Urinary bladder (tissue), 3 donors: ENCODE measurements at regions not wholly inside any gene's neighbourhood (a gene's known extent, or its start where the extent isn't known, plus 50 kb on each side); places are given as distances from the start of the nearest gene placed in this dataset.
"Not testable (repeated sequence)": the region's sequence is repeated elsewhere in the genome, so short reads cannot be mapped to it uniquely, and the experiment has no call there.

ENCODE experiments used
- DNase-seq: peaks from one replicate; pipeline ENCODE4 v3.0.0-alpha.2; 2015; ENCODE audit errors: extremely low spot score
- H3K27ac ChIP-seq: one replicate; pipeline ENCODE4 v1.5.1; 2013; ENCODE audit warnings: low read depth, mild to moderate bottlenecking, moderate library complexity
- H3K36me3 ChIP-seq: one replicate; pipeline ENCODE4 v1.6.1; 2013; ENCODE audit warnings: mild to moderate bottlenecking, moderate library complexity; ENCODE audit not compliant: insufficient read depth
- H3K4me1 ChIP-seq: one replicate; pipeline ENCODE4 v1.6.1; 2013; ENCODE audit warnings: mild to moderate bottlenecking, moderate library complexity; ENCODE audit not compliant: insufficient read depth
- H3K4me3 ChIP-seq: one replicate; pipeline ENCODE4 v1.5.1; 2013; ENCODE audit warnings: low read depth, low read length
- WGBS: extraction: QIAGEN DNeasy Blood & Tissue Kit; methylation state at CpG from one replicate; pipeline ENCODE4 v1.1.7; 2013; 5-methylcytosine and 5-hydroxymethylcytosine counted together
- donor health status: healthy with polysubstance abuse.
- donor health status: healthy.

DNA sequence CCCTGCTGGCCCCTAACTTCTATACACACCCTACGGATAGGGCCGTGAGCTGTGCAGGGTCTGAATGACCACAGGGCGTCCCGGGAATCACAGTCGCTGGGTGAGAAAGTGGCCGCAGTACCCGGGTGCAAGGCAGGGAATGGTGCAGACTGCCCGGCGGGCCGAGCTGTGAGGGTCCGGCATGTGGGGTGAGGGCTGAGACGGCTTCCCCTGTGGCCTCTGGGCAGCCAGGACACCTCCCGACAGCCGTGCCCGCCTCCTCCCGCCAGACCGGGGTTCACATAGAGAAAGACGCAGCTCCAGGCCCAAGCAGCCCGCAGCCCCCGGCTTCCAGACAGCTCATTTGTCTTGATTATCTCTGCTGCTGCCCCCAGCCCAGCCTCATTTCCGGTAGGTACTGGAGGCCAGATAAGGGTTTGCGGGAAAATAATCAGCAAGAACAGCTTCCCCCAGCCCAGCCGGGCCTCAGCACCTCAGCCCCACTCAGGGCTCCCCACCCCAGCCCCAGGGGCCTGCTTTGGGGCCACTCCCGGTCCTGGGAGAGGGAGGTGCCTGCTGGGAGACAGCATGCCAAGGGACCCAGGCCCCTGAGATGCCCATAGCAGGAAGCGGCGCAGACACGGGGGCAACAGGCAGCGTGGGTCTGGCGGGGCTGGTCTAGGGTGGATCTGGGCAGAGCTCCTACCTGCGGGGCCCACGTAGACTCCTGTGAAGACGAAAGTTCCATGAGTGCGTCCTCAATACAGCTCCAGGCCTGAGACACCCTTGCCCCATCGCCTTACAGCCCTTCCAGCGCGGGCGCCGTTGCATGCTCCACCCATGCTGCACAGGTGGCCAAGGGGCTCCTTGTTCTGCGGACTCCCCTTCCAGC is 123.1 kb downstream of the BRD1 start:
- no peak for DNase-seq
- Histone ChIP-seq H3K4me1 (no peaks in the 10 kb centered on the region), H3K27ac (no peak overlapping the region), H3K36me3 (no peaks in the 10 kb centered on the region), H3K4me3 (no peak overlapping the region)
- WGBS, result 43% methylated on average over 39 of the region's 39 CpGs

DNA sequence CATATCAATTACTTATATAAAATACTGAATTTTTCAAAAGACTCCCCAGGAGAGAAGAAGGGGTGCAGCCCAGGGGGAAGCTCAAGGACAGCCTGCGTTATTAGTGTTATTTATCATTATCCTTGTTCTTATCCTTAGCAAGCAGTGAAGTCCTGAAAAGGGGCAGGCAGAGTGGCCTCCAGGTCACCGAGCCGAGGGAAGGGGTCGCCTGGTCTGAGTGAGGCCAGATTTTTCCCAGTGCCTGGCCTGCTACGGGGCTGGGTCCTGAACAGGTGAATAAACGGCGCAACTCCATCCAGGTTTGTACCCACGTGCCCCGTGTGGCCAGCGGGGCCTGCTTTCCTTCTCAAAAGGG is 123.7 kb downstream of the BRD1 start:
- no peak for DNase-seq
- WGBS, result 56% methylated on average over 10 of the region's 10 CpGs
- H3K4me1 ChIP-seq, result no peaks in the 10 kb centered on the region
- no peak overlapping the region for H3K4me3 ChIP-seq
- no peak overlapping the region for H3K27ac ChIP-seq
- no peaks in the 10 kb centered on the region for H3K36me3 ChIP-seq

DNA sequence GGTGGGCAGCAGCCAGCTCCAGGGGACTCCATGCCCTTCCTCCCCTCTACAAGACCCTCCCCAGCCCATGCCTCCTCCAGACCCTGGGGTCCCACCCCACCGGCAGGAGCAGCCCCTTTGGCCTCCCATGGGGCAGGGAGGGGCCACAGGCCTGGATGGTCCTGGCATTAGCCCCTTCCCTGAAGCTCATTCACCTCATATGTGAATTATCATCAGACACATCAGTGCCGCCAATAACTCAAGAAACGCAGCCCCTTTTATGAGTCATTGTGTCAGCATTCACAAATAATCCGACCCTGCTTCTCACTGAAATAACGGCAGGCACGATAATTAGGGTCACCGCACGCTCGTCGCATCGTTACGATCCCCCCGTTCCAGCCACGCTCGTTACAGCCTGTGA is 124.2 kb downstream of the BRD1 start:
- no peak overlapping the region for H3K4me3 ChIP-seq
- no peak overlapping the region for H3K27ac ChIP-seq
- 40% methylated on average over 15 of the region's 15 CpGs for WGBS
- no peaks in the 10 kb centered on the region for H3K4me1 ChIP-seq
- no peaks in the 10 kb centered on the region for H3K36me3 ChIP-seq
- DNase-seq, result no peak

DNA sequence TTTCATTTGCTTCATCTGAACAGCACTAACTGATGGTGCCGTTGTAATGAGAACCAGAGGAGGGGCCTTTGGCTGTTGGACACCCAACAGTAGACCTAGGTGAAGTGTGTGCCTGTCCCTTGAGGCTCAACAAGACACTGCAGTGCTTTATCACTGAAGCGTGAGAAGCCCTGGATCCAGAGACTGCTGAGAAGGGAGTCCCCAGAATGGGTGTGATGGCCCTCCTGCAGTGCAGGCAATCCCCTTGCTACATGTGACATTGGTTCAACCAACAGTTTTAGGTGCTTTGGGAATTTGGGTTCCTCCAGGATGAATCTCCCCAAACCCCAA is 125.6 kb downstream of the BRD1 start:
- Histone ChIP-seq H3K36me3 (no peaks in the 10 kb centered on the region), H3K27ac (no peak overlapping the region), H3K4me1 (no peaks in the 10 kb centered on the region), H3K4me3 (no peak overlapping the region)
- DNase-seq, result no peak
- 92% methylated on average over 2 of the region's 2 CpGs for WGBS

DNA sequence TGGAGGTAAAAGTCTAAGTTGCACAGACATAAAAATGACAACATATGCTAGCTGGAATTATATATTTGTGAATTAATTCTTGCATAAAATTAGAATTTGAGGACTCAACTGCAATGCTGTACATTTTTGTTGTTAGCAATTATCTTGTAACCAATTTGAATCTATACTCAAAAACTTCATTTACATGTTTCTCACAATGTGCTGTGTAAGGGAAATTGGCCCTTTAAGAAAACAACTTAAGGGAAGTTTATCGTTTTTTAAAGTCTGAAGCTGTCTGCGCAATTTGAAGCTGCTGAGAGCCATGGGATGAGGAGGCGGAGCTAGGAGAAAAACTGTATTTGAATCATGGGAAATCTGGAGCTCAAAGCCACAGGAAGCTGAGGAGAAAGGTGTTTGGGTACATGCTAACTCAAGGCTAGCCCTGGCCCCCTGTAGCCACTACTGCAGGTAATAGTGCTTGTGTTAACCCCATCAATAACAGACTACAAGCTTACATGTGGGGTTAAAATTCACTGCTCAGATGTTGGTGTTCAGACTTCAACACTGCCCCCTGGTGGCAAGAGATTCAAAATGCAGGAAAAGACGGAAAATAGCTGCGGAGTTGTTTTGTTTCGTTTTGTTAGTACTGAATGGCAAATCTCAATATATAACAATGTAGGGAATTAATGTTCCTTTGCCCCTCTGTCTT is 126.1 kb downstream of the BRD1 start:
- DNase-seq, result no peak
- H3K27ac ChIP-seq, result no peak overlapping the region
- no peak overlapping the region for H3K4me3 ChIP-seq
- no peaks in the 10 kb centered on the region for H3K36me3 ChIP-seq
- no peaks in the 10 kb centered on the region for H3K4me1 ChIP-seq
- WGBS, result 70% methylated on average over 6 of the region's 6 CpGs

DNA sequence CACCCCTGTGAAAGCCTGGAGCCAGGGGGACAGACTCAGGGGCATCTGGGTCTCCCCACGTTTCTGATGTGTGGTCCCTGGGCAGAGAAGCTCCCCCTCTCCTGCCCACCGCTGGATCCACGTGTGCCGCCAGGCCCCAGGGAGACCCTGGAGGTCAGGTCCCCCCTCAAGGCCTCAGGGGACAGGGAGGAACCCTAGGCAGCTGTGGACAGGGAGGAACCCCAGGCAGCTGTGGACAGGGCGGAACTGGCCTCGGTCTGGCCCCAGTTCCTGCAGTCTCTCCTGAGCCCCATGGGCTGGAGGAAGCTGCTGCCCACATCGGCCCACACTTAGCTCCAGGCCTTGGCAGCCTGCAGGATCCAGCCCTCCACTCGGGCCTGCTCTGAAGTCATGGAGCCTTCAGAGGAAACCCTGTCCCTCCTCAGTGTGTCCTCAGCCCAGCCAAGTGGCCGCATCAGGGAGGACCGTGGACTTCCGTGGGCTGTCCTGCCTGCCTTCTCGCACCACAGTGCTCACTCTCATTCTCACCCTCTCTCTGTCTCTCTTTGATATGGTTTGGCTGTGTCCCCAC is 127.7 kb downstream of the BRD1 start:
- no peak overlapping the region for H3K4me3 ChIP-seq
- no peaks in the 10 kb centered on the region for H3K4me1 ChIP-seq
- no peak overlapping the region for H3K27ac ChIP-seq
- DNase-seq, result no peak
- H3K36me3 ChIP-seq, result no peaks in the 10 kb centered on the region
- WGBS, result 87% methylated on average over 12 of the region's 12 CpGs

DNA sequence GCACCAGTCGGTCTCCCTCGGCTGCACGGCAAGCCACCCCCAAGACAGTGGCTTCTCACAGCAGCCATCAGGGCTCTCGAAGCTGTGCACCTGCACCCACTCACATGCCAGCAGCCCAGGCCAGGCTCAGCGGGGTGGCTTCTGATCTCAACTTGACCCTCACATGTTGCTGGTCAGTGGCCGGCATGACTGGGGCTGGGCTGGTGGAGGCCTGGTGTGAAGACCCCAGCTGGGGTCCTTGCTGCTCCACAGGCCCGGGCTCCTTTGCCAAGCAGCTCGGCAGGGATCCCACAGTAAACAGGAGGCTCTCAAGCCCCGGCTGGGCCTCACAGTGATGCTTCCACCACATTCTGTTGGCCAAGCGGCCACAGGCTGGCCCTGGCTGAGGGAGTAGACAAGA is 128.2 kb downstream of the BRD1 start:
- DNase-seq, result no peak
- Histone ChIP-seq H3K4me1 (no peaks in the 10 kb centered on the region), H3K4me3 (no peak overlapping the region), H3K27ac (no peak overlapping the region), H3K36me3 (no peaks in the 10 kb centered on the region)
- 73% methylated on average over 10 of the region's 10 CpGs for WGBS

DNA sequence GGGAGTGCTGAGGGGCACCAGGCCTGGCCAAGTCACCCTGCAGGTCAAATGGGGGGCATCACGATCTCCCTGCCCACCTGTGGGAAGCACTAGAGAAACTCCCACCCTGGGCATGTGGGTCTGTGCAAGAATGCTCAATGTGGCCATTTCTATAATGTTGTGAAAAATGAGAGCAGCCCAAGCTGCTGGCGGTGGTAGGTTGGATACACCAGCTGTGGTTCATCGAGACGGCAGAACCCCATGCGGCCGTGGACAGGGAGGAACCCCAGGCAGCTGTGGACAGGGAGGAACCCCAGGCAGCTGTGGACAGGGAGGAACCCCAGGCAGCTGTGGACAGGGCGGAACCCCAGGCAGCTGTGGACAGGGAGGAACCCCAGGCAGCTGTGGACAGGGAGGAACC is 129.1 kb downstream of the BRD1 start:
- not testable (repeated sequence) for DNase-seq, H3K36me3 ChIP-seq, H3K27ac ChIP-seq, H3K4me1 ChIP-seq, H3K4me3 ChIP-seq
- WGBS, result 81% methylated on average over 7 of the region's 7 CpGs

DNA sequence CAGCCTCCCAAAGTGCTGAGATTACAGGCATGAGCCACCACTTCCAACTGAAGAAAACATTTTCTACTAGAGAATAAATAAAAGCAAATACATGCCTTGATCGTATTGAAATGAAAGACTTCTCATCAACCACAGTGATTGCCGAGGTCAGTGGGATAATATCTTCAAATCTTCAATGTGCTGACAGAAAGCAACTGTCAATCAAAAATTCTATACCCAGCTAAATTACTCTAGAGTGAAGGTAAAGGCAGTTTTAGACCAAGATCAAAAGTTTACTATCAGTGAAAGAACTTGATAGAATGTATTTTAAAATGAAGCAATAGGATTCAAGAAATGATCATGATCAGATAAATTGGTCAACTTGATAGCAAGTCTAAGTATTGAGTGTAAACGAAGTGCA is 130.6 kb downstream of the BRD1 start:
- WGBS, result 84% methylated on average over 3 of the region's 3 CpGs
- Histone ChIP-seq H3K27ac (no peak overlapping the region), H3K4me1 (no peaks in the 10 kb centered on the region), H3K4me3 (no peak overlapping the region), H3K36me3 (no peaks in the 10 kb centered on the region)
- no peak for DNase-seq

DNA sequence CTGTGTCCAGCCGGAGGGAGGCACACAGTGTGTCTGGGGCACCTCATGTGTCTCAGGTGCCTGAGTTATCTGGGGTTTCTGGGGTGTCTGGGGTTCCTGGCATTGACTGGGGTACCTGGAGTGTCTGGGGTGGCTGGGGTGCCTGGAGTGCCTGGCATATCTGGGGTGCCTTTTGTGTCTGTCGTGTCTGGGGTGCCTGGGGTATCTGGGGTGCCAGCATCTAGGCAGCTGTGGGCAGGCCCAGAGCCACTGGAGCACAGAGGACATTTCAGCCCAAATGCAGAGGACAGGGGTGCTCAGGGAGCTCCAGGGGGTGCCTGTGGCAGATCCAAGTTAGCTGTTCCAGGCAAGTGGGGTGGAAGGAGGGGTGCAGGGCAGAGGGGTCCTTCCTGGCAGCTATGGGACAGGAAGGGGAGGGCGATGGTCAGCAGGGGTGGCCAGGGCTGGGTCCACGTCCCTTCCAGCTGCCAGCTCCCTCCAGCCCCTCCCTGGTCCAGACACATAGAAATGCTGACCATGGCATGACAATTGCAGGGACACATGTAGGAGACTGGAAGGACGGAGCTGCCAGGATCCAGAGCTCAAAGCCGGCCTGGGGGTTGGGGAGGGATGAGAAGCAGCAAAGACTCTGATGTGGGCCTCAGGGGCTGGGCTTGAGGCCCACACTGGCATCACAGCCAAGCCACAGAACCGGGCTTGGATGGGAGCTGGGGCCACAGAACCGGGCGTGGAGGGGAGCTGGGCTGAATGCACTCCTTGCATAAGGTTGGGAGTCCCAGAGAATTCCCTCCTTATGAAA is 133.0 kb downstream of the BRD1 start:
- Histone ChIP-seq H3K4me1 (no peaks in the 10 kb centered on the region), H3K27ac (no peak overlapping the region), H3K36me3 (no peaks in the 10 kb centered on the region), H3K4me3 (no peak overlapping the region)
- DNase-seq, result no peak
- 78% methylated on average over 9 of the region's 9 CpGs for WGBS

DNA sequence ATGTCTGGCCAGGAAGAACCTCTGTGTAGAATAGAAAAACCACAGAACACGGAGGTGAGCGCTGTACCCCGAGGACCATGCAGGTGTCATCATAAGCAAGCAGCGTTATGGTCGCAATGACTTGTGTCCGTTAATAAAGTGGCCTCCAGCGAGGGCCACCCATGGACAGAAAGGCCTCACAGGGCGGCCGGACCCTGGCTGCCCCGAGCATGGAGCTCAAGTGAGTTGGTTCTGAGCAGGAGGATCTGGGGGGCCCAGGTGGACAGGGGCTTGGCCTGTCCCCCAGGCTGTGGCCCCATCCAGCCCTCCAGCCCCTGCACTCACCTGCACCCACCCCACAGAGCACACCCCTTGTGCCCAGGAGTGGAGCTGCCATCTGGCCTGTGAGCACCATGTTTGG is 133.8 kb downstream of the BRD1 start:
- Histone ChIP-seq H3K4me3 (no peak overlapping the region), H3K36me3 (no peaks in the 10 kb centered on the region), H3K27ac (no peak overlapping the region), H3K4me1 (no peaks in the 10 kb centered on the region)
- WGBS, result 90% methylated on average over 10 of the region's 10 CpGs
- DNase-seq, result no peak

DNA sequence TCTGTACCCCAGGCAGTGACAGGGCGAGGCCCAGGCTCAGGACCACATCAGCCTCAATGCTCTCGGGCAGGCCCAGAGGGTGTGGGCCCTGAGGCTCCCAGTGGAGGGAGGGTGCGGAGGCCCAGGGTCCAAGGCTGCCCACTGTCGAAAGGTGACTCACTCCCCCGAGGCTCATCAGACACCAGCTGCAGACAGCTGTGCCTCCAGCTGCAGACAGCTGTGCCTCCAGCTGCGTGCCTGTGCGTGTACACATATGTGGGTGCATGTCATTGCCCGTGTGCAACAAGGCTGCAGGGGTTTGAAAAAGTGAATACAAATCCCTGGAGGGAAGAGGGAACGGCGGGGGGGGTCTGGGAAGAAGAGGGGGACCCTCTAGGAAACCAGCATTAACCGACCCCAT is 134.3 kb downstream of the BRD1 start:
- Histone ChIP-seq H3K4me1 (no peaks in the 10 kb centered on the region), H3K27ac (no peak overlapping the region), H3K36me3 (no peaks in the 10 kb centered on the region), H3K4me3 (no peak overlapping the region)
- WGBS, result 60% methylated on average over 11 of the region's 11 CpGs
- no peak for DNase-seq

DNA sequence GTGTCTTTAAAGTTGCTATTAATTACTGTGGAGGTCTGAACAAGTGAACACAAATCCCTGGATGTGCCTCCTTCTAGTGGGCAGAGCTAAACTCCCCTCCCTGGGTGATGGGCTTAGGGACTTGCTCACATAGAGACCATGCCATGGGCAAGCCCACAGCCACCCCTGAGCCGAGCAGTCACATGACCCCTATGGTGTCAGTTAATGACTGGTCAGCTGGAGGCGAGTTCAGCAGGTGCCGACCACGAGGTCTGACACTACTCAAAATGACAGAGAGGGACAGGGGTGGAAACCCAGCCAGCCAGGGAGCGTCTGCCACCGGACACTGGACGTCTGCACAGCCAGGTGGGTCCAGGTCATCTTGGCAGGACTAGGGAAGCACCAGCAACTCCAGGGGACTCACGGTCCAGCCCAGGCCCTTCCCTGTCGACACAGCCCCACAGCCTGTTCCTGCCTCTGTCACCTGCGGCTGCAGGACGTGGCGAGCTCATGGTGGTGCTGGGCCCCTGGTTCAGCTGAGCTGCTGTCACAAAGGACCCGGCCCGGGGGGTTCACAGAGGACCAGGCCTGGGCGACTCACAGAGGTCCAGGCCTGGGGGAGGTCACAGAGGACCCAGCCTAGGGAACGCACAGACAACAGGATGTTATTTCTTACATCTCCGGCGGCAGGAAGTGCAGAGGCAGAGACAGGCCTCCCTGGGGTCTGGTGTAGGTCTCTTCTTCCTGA is 135.0 kb downstream of the BRD1 start:
- Histone ChIP-seq H3K4me1 (no peaks in the 10 kb centered on the region), H3K27ac (no peak overlapping the region), H3K36me3 (no peaks in the 10 kb centered on the region), H3K4me3 (no peak overlapping the region)
- no peak for DNase-seq
- WGBS, result 88% methylated on average over 18 of the region's 18 CpGs
